Endothelial cell of umbilical vein (primary cell): ENCODE measurements at regions not wholly inside any gene's neighbourhood (a gene's known extent, or its start where the extent isn't known, plus 50 kb on each side); places are given as distances from the start of the nearest gene placed in this dataset.

Source experiments
- BruUV-seq: library from RNA; stranded (reverse); fragments of 400-500 nt; replicated peaks from 2 replicates; lab custom pipeline; 2021; lab: Mats Ljungman, UMichigan
- CTCF ChIA-PET: fragments of 300-600, 350-600 bp; sonication (Branson Sonifier 250); formaldehyde crosslinking; loops from one replicate; lab custom pipeline; 2021; ENCODE audit warnings: antibody characterized with exemption, inconsistent platforms; lab: Charles Lee
- POLR2A ChIA-PET: fragments of 300-600, 350-600 bp; sonication (Branson Sonifier 250); formaldehyde crosslinking; loops from one replicate; lab custom pipeline; 2021; ENCODE audit warnings: antibody characterized with exemption, inconsistent platforms; lab: Charles Lee
- DNase-seq: peaks from one replicate; pipeline ENCODE4 v3.0.0-alpha.2; 2011; ENCODE audit warnings: low read depth, low spot score
- FAIRE-seq: peaks from 2 replicates; lab custom pipeline; 2011; peaks lifted over from hg19 to GRCh38; lab: Jason Lieb, UNC
- H2AFZ ChIP-seq: 2 replicates; pipeline ENCODE4 v1.6.0; 2012; ENCODE audit warnings: low read depth, low read length, control low read depth, inconsistent platforms
- H3K27ac ChIP-seq: 2 replicates; pipeline ENCODE4 v1.5.1; 2011; ENCODE audit warnings: low read depth, mild to moderate bottlenecking, control low read depth, low read length, moderate library complexity; ENCODE audit not compliant: insufficient read depth
- H3K27me3 ChIP-seq, 2 experiments: 2 replicates each; pipeline versions ENCODE4 v1.6.0 to v1.6.1; 2011; ENCODE audit warnings: low read length in 2 of 2, mixed read lengths in 1 of 2; ENCODE audit not compliant: control insufficient read depth in 2 of 2, insufficient read depth in 2 of 2
- H3K36me3 ChIP-seq, 2 experiments: 2 replicates in 1 of 2; 3 replicates in 1 of 2; pipeline ENCODE4 v1.5.1; 2011; ENCODE audit warnings: low read length in 2 of 2, mild to moderate bottlenecking in 1 of 2, moderate library complexity in 1 of 2; ENCODE audit not compliant: control insufficient read depth in 2 of 2, insufficient read depth in 2 of 2; ENCODE audit errors: extremely low read depth in 1 of 2
- H3K4me1 ChIP-seq: 3 replicates; pipeline ENCODE4 v1.5.1; 2011; ENCODE audit warnings: mild to moderate bottlenecking, low read length; ENCODE audit not compliant: control insufficient read depth, insufficient read depth; ENCODE audit errors: extremely low read depth
- H3K4me2 ChIP-seq: 2 replicates; pipeline ENCODE4 v1.6.1; 2011; ENCODE audit warnings: low read length, control low read depth, mixed read lengths; ENCODE audit not compliant: insufficient read depth
- H3K4me3 ChIP-seq, 3 experiments: fragments of 200-600 bp in 1 of 3; sonication (generic), shearing (Covaris generic) in 1 of 3; replicated peaks in 1 of 3; 2 replicates each; pipeline ENCODE4 v1.5.1; 2011 to 2016; ENCODE audit warnings: control low read depth in 3 of 3, low read length in 3 of 3, mild to moderate bottlenecking in 2 of 3, inconsistent platforms in 1 of 3, low read depth in 1 of 3, moderate library complexity in 1 of 3; ENCODE audit not compliant: insufficient read depth in 1 of 3
- H3K79me2 ChIP-seq: 2 replicates; pipeline ENCODE4 v1.6.0; 2012; ENCODE audit warnings: low read length, inconsistent platforms; ENCODE audit not compliant: control insufficient read depth, insufficient read depth
- H3K9ac ChIP-seq: replicated peaks from 2 replicates; pipeline ENCODE3; 2011; ENCODE audit warnings: low read length, control low read depth; ENCODE audit not compliant: insufficient read depth; ENCODE audit errors: extremely low read depth
- H3K9me1 ChIP-seq: replicated peaks from 3 replicates; pipeline ENCODE4 v1.6.0; 2011; ENCODE audit warnings: mild to moderate bottlenecking, low read length; ENCODE audit not compliant: control insufficient read depth, insufficient read depth; ENCODE audit errors: extremely low read depth
- H3K9me3 ChIP-seq: replicated peaks from 2 replicates; pipeline ENCODE4 v1.5.1; 2012; ENCODE audit warnings: low read length, inconsistent platforms; ENCODE audit not compliant: control insufficient read depth, insufficient read depth
- H4K20me1 ChIP-seq: replicated peaks from 2 replicates; pipeline ENCODE3; 2011; ENCODE audit warnings: mild to moderate bottlenecking, low read length; ENCODE audit not compliant: control insufficient read depth, insufficient read depth; ENCODE audit errors: extremely low read depth
- EZH2 ChIP-seq: IDR thresholded peaks from 2 replicates; pipeline ENCODE4 v1.6.1; 2012; ENCODE audit warnings: borderline replicate concordance, low read depth, mild to moderate bottlenecking, moderate library complexity, low read length, inconsistent platforms; ENCODE audit not compliant: severe bottlenecking
- FOS ChIP-seq: IDR thresholded peaks from 2 replicates; pipeline ENCODE4 v1.6.1; 2011; ENCODE audit warnings: mild to moderate bottlenecking, low read length, moderate library complexity, borderline replicate concordance; ENCODE audit not compliant: insufficient read depth
- GATA2 ChIP-seq: IDR thresholded peaks from 2 replicates; pipeline ENCODE4 v1.7.0; 2011; ENCODE audit warnings: low read depth, mild to moderate bottlenecking, moderate library complexity, mixed read lengths, low read length; ENCODE audit not compliant: insufficient read length, insufficient read depth
- JUN ChIP-seq: IDR thresholded peaks from 2 replicates; pipeline ENCODE4 v1.6.1; 2011; ENCODE audit warnings: borderline replicate concordance, low read depth; ENCODE audit not compliant: insufficient read length, insufficient read depth
- MYC ChIP-seq: IDR thresholded peaks from one replicate; pipeline ENCODE4 v1.6.1; 2011; ENCODE audit warnings: mild to moderate bottlenecking, low read depth, low read length
- POLR2A ChIP-seq: IDR thresholded peaks from 2 replicates; pipeline ENCODE4 v1.6.1; 2012; ENCODE audit warnings: low read depth, mild to moderate bottlenecking, control low read depth, low read length
- POLR2AphosphoS5 ChIP-seq: IDR thresholded peaks from 2 replicates; pipeline ENCODE4 v1.6.1; 2012; ENCODE audit warnings: low read depth, mild to moderate bottlenecking, control low read depth, low read length, moderate library complexity; ENCODE audit not compliant: insufficient read depth
- dilution Hi-C: fragments of 300-500 bp; cut with MboI; formaldehyde crosslinking; loops from one replicate; pipeline ENCODE4 v1.15.0; 2019; ENCODE audit warnings: low sequenced_read_pairs; ENCODE audit not compliant: extremely low pct_ligation_motif_present
- intact Hi-C: fragments of 100-400 bp; cut with micrococcal nuclease; formaldehyde crosslinking; loops from one replicate; pipeline ENCODE4 v1.10.0; 2022
- TF ChIP-seq, protein P1 (sequence below): IDR thresholded peaks from 2 replicates; pipeline ENCODE4 v1.6.1; 2011; ENCODE audit not compliant: insufficient read depth, insufficient read length
- TF ChIP-seq, protein P2 (sequence below), 2 donors: IDR thresholded peaks; 1 replicate in 1 of 2; 2 replicates in 1 of 2; pipeline ENCODE4 v1.5.1; 2011; ENCODE audit warnings: low read length in 2 of 2, mild to moderate bottlenecking in 2 of 2, moderate library complexity in 2 of 2, control low read depth in 1 of 2, inconsistent platforms in 1 of 2, low read depth in 1 of 2; ENCODE audit not compliant: insufficient read depth in 1 of 2; ENCODE audit errors: extremely low read depth in 1 of 2

DNA sequence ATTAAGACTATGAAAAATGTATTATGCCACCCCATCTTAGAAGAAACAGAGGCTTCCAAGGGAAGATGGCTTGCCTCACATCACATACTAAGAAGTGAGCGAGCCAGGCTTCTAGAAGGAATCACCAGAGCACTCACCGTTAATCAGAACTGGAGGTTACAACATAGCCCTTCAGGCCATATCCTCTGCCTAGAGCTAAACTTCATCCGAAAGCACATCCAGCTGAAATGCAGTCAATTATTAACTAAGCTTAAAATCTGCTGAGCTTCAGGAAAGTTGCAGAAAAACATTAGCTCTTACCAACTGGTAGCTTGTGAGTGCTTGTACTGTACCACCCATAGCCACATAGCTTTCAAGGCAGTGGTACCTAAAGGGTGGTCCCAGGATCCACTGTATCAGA is 483.2 kb downstream of the TBL1XR1 start:
- no peak overlapping the region for H2AFZ ChIP-seq
- FAIRE-seq (no peak), DNase-seq (no peak)
- no peaks in the 10 kb centered on the region for H3K36me3 ChIP-seq
- no peak for TF ChIP-seq MYC
- TF ChIP-seq POLR2A, result no peak
- TF ChIP-seq, protein P1, sequence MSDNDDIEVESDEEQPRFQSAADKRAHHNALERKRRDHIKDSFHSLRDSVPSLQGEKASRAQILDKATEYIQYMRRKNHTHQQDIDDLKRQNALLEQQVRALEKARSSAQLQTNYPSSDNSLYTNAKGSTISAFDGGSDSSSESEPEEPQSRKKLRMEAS, result no peak
- no peak for TF ChIP-seq POLR2AphosphoS5
- TF ChIP-seq FOS, result no peak
- no peak for TF ChIP-seq JUN
- no peak for TF ChIP-seq EZH2
- TF ChIP-seq GATA2, result no peak
- TF ChIP-seq, protein P2, sequence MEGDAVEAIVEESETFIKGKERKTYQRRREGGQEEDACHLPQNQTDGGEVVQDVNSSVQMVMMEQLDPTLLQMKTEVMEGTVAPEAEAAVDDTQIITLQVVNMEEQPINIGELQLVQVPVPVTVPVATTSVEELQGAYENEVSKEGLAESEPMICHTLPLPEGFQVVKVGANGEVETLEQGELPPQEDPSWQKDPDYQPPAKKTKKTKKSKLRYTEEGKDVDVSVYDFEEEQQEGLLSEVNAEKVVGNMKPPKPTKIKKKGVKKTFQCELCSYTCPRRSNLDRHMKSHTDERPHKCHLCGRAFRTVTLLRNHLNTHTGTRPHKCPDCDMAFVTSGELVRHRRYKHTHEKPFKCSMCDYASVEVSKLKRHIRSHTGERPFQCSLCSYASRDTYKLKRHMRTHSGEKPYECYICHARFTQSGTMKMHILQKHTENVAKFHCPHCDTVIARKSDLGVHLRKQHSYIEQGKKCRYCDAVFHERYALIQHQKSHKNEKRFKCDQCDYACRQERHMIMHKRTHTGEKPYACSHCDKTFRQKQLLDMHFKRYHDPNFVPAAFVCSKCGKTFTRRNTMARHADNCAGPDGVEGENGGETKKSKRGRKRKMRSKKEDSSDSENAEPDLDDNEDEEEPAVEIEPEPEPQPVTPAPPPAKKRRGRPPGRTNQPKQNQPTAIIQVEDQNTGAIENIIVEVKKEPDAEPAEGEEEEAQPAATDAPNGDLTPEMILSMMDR (IDR thresholded peaks at IDR 0.05; ENCODE audit: extremely low read depth in 1 of 2, insufficient read depth in 1 of 2, low read depth in 1 of 2, low read length in 2 of 2), result no peak
- no peak overlapping the region for H3K4me2 ChIP-seq
- no peak overlapping the region for H3K27ac ChIP-seq
- ChIA-PET CTCF (no interaction called here), POLR2A (no interaction called here)
- intact Hi-C loops (no loop called here), dilution Hi-C loops (no loop called here)
- H3K4me1 ChIP-seq, result no peaks in the 10 kb centered on the region
- H4K20me1 ChIP-seq, result no peaks in the 10 kb centered on the region
- H3K9me3 ChIP-seq, result no peaks in the 10 kb centered on the region
- H3K9ac ChIP-seq, result no peak overlapping the region
- no peaks in the 10 kb centered on the region for H3K9me1 ChIP-seq
- H3K79me2 ChIP-seq, result no peaks in the 10 kb centered on the region
- H3K4me3 ChIP-seq, result no peak overlapping the region
- H3K27me3 ChIP-seq, result no peaks in the 10 kb centered on the region
- BruUV-seq, result no TSS peak
